Activated naive CD8-positive, alpha-beta T cell treated with anti-CD3 and anti-CD28 coated beads for 36 hours (primary cell): ENCODE measurements at regions not wholly inside any gene's neighbourhood (a gene's known extent, or its start where the extent isn't known, plus 50 kb on each side); places are given as distances from the start of the nearest gene placed in this dataset.

Source experiments
- DNase-seq: peaks from one replicate; pipeline ENCODE4 v3.0.0; 2021
- H3K27ac Mint-ChIP-seq: one replicate; pipeline ENCODE4 v1.8.0; 2022; ENCODE audit warnings: mild to moderate bottlenecking, moderate library complexity, mixed read lengths
- H3K27me3 Mint-ChIP-seq: one replicate; pipeline ENCODE4 v1.8.0; 2022; ENCODE audit warnings: mild to moderate bottlenecking, mixed read lengths
- H3K36me3 Mint-ChIP-seq: one replicate; pipeline ENCODE4 v1.8.0; 2021; ENCODE audit warnings: mild to moderate bottlenecking, mixed read lengths
- H3K4me1 Mint-ChIP-seq: one replicate; pipeline ENCODE4 v1.8.0; 2021; ENCODE audit warnings: mixed read lengths
- H3K4me3 Mint-ChIP-seq: one replicate; pipeline ENCODE4 v1.8.0; 2022; ENCODE audit warnings: mild to moderate bottlenecking, moderate library complexity, mixed read lengths
- H3K9me3 Mint-ChIP-seq: one replicate; pipeline ENCODE4 v1.8.0; 2022; ENCODE audit warnings: mixed read lengths

- Mint-ChIP-seq H3K27me3 (peaks cover 23% of the 10 kb centered on the region), H3K4me3 (no peak overlapping the region), H3K27ac (no peak overlapping the region), H3K9me3 (peaks cover 4% of the 10 kb centered on the region), H3K4me1 (no peaks in the 10 kb centered on the region), H3K36me3 (no peaks in the 10 kb centered on the region)
- no peak for DNase-seq
Observed at GRCh38 chr11:116534270-116534975, 238.4 kb downstream of the BUD13 start.

GRCh38 chr11:116533186-116533825 is 239.5 kb downstream of the BUD13 start:
- Mint-ChIP-seq H3K36me3 (no peaks in the 10 kb centered on the region), H3K4me3 (no peak overlapping the region)

GRCh38 chr11:116532066-116532465 is 240.7 kb downstream of the BUD13 start:
- H3K27me3 Mint-ChIP-seq, result peaks cover 29% of the 10 kb centered on the region
- H3K27ac Mint-ChIP-seq, result no peak overlapping the region
- no peaks in the 10 kb centered on the region for H3K4me1 Mint-ChIP-seq
- no peak for DNase-seq
- H3K36me3 Mint-ChIP-seq, result no peaks in the 10 kb centered on the region
- H3K4me3 Mint-ChIP-seq, result no peak overlapping the region
- H3K9me3 Mint-ChIP-seq, result peaks cover 4% of the 10 kb centered on the region

More at GRCh38 chr11:116533186-116533825, 239.5 kb downstream of the BUD13 start:
- H3K27ac Mint-ChIP-seq, result no peak overlapping the region
- no peaks in the 10 kb centered on the region for H3K4me1 Mint-ChIP-seq
- H3K9me3 Mint-ChIP-seq, result peaks cover 4% of the 10 kb centered on the region
- H3K27me3 Mint-ChIP-seq, result peaks cover 29% of the 10 kb centered on the region
- DNase-seq, result no peak

GRCh38 chr11:116530705-116531104 is 242.1 kb downstream of the BUD13 start:
- Mint-ChIP-seq H3K27ac (no peak overlapping the region), H3K4me3 (no peak overlapping the region), H3K36me3 (no peaks in the 10 kb centered on the region), H3K4me1 (no peaks in the 10 kb centered on the region), H3K9me3 (peaks cover 4% of the 10 kb centered on the region), H3K27me3 (peaks cover 24% of the 10 kb centered on the region)
- no peak for DNase-seq

GRCh38 chr11:116529271-116529670 is 243.5 kb downstream of the BUD13 start:
- Mint-ChIP-seq H3K27ac (no peak overlapping the region), H3K4me3 (no peak overlapping the region), H3K27me3 (peaks cover 24% of the 10 kb centered on the region), H3K9me3 (peaks cover 4% of the 10 kb centered on the region), H3K4me1 (no peaks in the 10 kb centered on the region), H3K36me3 (no peaks in the 10 kb centered on the region)
- DNase-seq, result no peak

GRCh38 chr11:116527180-116527991 is 245.4 kb downstream of the BUD13 start:
- Mint-ChIP-seq H3K4me3 (no peak overlapping the region), H3K4me1 (no peaks in the 10 kb centered on the region), H3K27ac (no peak overlapping the region), H3K9me3 (peaks cover 4% of the 10 kb centered on the region), H3K36me3 (no peaks in the 10 kb centered on the region), H3K27me3 (peaks cover 24% of the 10 kb centered on the region)
- DNase-seq, result no peak

GRCh38 chr11:116525961-116526495 is 246.8 kb downstream of the BUD13 start:
- Mint-ChIP-seq H3K9me3 (peaks cover 4% of the 10 kb centered on the region), H3K4me1 (no peaks in the 10 kb centered on the region), H3K27me3 (peaks cover 20% of the 10 kb centered on the region), H3K27ac (no peak overlapping the region), H3K4me3 (no peak overlapping the region), H3K36me3 (no peaks in the 10 kb centered on the region)
- DNase-seq, result no peak

GRCh38 chr11:116519499-116519898 is 253.3 kb downstream of the BUD13 start:
- Mint-ChIP-seq H3K36me3 (no peaks in the 10 kb centered on the region), H3K4me3 (no peak overlapping the region), H3K4me1 (no peaks in the 10 kb centered on the region)

GRCh38 chr11:116518141-116518540 is 254.6 kb downstream of the BUD13 start:
- Mint-ChIP-seq H3K4me3 (no peak overlapping the region), H3K36me3 (no peaks in the 10 kb centered on the region), H3K27ac (no peak overlapping the region), H3K4me1 (no peaks in the 10 kb centered on the region), H3K9me3 (no peaks in the 10 kb centered on the region), H3K27me3 (peaks cover 38% of the 10 kb centered on the region)
- DNase-seq, result no peak

More at GRCh38 chr11:116519499-116519898, 253.3 kb downstream of the BUD13 start:
- Mint-ChIP-seq H3K27me3 (peaks cover 32% of the 10 kb centered on the region), H3K9me3 (no peaks in the 10 kb centered on the region), H3K27ac (no peak overlapping the region)
- DNase-seq, result no peak

- no peak overlapping the region for H3K4me3 Mint-ChIP-seq
- no peak overlapping the region for H3K27ac Mint-ChIP-seq
- H3K9me3 Mint-ChIP-seq, result no peaks in the 10 kb centered on the region
- H3K4me1 Mint-ChIP-seq, result no peaks in the 10 kb centered on the region
- no peak for DNase-seq
- no peaks in the 10 kb centered on the region for H3K36me3 Mint-ChIP-seq
- peaks cover 39% of the 10 kb centered on the region for H3K27me3 Mint-ChIP-seq
Observed at GRCh38 chr11:116517584-116517983, 255.2 kb downstream of the BUD13 start.

- DNase-seq, result no peak
- Mint-ChIP-seq H3K27ac (no peak overlapping the region), H3K9me3 (no peaks in the 10 kb centered on the region), H3K27me3 (peaks cover 38% of the 10 kb centered on the region), H3K36me3 (no peaks in the 10 kb centered on the region), H3K4me1 (no peaks in the 10 kb centered on the region), H3K4me3 (no peak overlapping the region)
Observed at GRCh38 chr11:116517077-116517476, 255.7 kb downstream of the BUD13 start.

GRCh38 chr11:116515664-116516184 is 257.1 kb downstream of the BUD13 start:
- Mint-ChIP-seq H3K27ac (no peak overlapping the region), H3K36me3 (no peaks in the 10 kb centered on the region), H3K9me3 (no peaks in the 10 kb centered on the region), H3K4me1 (no peaks in the 10 kb centered on the region), H3K4me3 (no peak overlapping the region), H3K27me3 (peaks cover 34% of the 10 kb centered on the region)
- no peak for DNase-seq

GRCh38 chr11:116513894-116514293 is 258.9 kb downstream of the BUD13 start:
- Mint-ChIP-seq H3K27me3 (peaks cover 36% of the 10 kb centered on the region), H3K4me3 (no peak overlapping the region), H3K4me1 (no peaks in the 10 kb centered on the region), H3K36me3 (no peaks in the 10 kb centered on the region), H3K9me3 (no peaks in the 10 kb centered on the region), H3K27ac (no peak overlapping the region)
- DNase-seq, result no peak

- no peak for DNase-seq
- peaks cover 31% of the 10 kb centered on the region for H3K27me3 Mint-ChIP-seq
- H3K27ac Mint-ChIP-seq, result no peak overlapping the region
- no peaks in the 10 kb centered on the region for H3K4me1 Mint-ChIP-seq
- no peaks in the 10 kb centered on the region for H3K36me3 Mint-ChIP-seq
- H3K9me3 Mint-ChIP-seq, result no peaks in the 10 kb centered on the region
- H3K4me3 Mint-ChIP-seq, result no peak overlapping the region
Observed at GRCh38 chr11:116513278-116513823, 259.4 kb downstream of the BUD13 start.

- Mint-ChIP-seq H3K36me3 (no peaks in the 10 kb centered on the region), H3K27ac (no peak overlapping the region), H3K9me3 (no peaks in the 10 kb centered on the region), H3K4me1 (no peaks in the 10 kb centered on the region), H3K27me3 (peaks cover 30% of the 10 kb centered on the region), H3K4me3 (no peak overlapping the region)
- DNase-seq, result no peak
Observed at GRCh38 chr11:116512841-116513240, 259.9 kb downstream of the BUD13 start.
